Parathyroid adenoma (tissue), 2 donors: ENCODE measurements at regions not wholly inside any gene's neighbourhood (a gene's known extent, or its start where the extent isn't known, plus 50 kb on each side); places are given as distances from the start of the nearest gene placed in this dataset.

ENCODE experiments used
- H2AFZ ChIP-seq: fragments of 300-600 bp; sonication (generic); one replicate; pipeline ENCODE4 v1.7.0; 2017; ENCODE audit warnings: antibody characterized with exemption, mild to moderate bottlenecking
- H3K27ac ChIP-seq: fragments of 300-600 bp; sonication (generic); one replicate; pipeline ENCODE4 v1.7.0; 2017
- H3K27me3 ChIP-seq: fragments of 300-600 bp; sonication (generic); one replicate; pipeline ENCODE4 v1.7.0; 2017; ENCODE audit warnings: low read length; ENCODE audit not compliant: control insufficient read depth, insufficient read depth
- H3K36me3 ChIP-seq: fragments of 300-600 bp; sonication (generic); one replicate; pipeline ENCODE4 v1.7.0; 2017; ENCODE audit warnings: low read length; ENCODE audit not compliant: control insufficient read depth, insufficient read depth
- H3K4me1 ChIP-seq: fragments of 300-600 bp; sonication (generic); one replicate; pipeline ENCODE4 v1.7.0; 2017; ENCODE audit warnings: control low read depth
- H3K4me2 ChIP-seq: fragments of 300-600 bp; sonication (generic); one replicate; pipeline ENCODE4 v1.7.0; 2017; ENCODE audit warnings: low read length
- H3K4me3 ChIP-seq: fragments of 300-600 bp; sonication (generic); one replicate; pipeline ENCODE4 v1.7.0; 2017; ENCODE audit warnings: low read depth, low read length
- H3K79me2 ChIP-seq: fragments of 300-600 bp; sonication (generic); one replicate; pipeline ENCODE4 v1.7.0; 2017; ENCODE audit warnings: control low read depth
- H3K9ac ChIP-seq: fragments of 300-600 bp; sonication (generic); one replicate; pipeline ENCODE4 v1.7.0; 2017; ENCODE audit warnings: mild to moderate bottlenecking
- H3K9me3 ChIP-seq: fragments of 300-600 bp; sonication (generic); one replicate; pipeline ENCODE4 v1.7.0; 2017; ENCODE audit warnings: low read length; ENCODE audit not compliant: control insufficient read depth
- CTCF ChIP-seq: fragments of 300-600 bp; sonication (generic); IDR thresholded peaks from one replicate; pipeline ENCODE4 v1.7.0; 2017; ENCODE audit warnings: antibody characterized with exemption, mild to moderate bottlenecking
- donor health status: primary hyperparathyroidism.

- Histone ChIP-seq H3K4me1 (no peaks in the 10 kb centered on the region), H3K36me3 (no peaks in the 10 kb centered on the region), H2AFZ (no peak overlapping the region), H3K9me3 (no peaks in the 10 kb centered on the region), H3K79me2 (no peaks in the 10 kb centered on the region), H3K27me3 (no peaks in the 10 kb centered on the region), H3K4me3 (no peak overlapping the region), H3K4me2 (no peak overlapping the region), H3K27ac (no peak overlapping the region), H3K9ac (no peak overlapping the region)
- no peak for TF ChIP-seq CTCF
Observed at GRCh38 chr1:226793620-226794276, 54.7 kb upstream of the ITPKB start.

- Histone ChIP-seq H3K9me3 (no peaks in the 10 kb centered on the region), H3K27me3 (no peaks in the 10 kb centered on the region), H3K4me3 (no peak overlapping the region), H3K4me2 (no peak overlapping the region), H2AFZ (no peak overlapping the region), H3K9ac (no peak overlapping the region), H3K4me1 (no peaks in the 10 kb centered on the region), H3K36me3 (no peaks in the 10 kb centered on the region), H3K27ac (no peak overlapping the region), H3K79me2 (no peaks in the 10 kb centered on the region)
- no peak for TF ChIP-seq CTCF
Observed at GRCh38 chr1:226792368-226792767, 53.3 kb upstream of the ITPKB start.

GRCh38 chr1:226790545-226791181 lies 51.6 kb upstream of the ITPKB start:
- H3K27ac ChIP-seq: no peak overlapping the region
- no peak for TF ChIP-seq CTCF

DNA sequence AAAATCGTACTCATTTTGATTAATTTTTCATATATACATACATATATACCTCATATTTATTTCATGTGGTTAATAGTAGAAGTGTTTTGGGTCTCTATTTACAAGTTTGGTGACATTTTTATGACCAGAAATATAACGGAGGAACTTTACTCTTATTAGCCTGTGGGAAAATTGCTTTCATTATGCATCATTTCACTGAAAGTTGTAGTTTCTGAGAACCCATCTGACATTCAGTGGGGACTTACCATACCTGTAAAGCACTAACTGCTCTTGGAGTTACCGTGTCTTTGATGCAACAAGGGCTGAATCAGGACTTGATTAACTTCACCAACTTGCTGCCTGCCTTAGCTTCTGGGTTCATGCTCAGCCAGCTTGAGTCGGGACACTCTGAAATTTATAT lies 49.9 kb upstream of the ITPKB start:
- Histone ChIP-seq H3K9me3 (no peaks in the 10 kb centered on the region), H3K4me3 (no peak overlapping the region), H3K27ac (no peak overlapping the region), H3K36me3 (no peaks in the 10 kb centered on the region), H3K4me2 (no peak overlapping the region), H2AFZ (no peak overlapping the region), H3K27me3 (no peaks in the 10 kb centered on the region), H3K79me2 (no peaks in the 10 kb centered on the region), H3K9ac (no peak overlapping the region), H3K4me1 (no peaks in the 10 kb centered on the region)
- TF ChIP-seq CTCF: no peak

More at GRCh38 chr1:226790545-226791181, 51.6 kb upstream of the ITPKB start:
- Histone ChIP-seq H3K9me3 (no peaks in the 10 kb centered on the region), H3K36me3 (no peaks in the 10 kb centered on the region), H3K4me3 (no peak overlapping the region), H3K4me1 (no peaks in the 10 kb centered on the region), H3K27me3 (no peaks in the 10 kb centered on the region), H3K9ac (no peak overlapping the region), H2AFZ (no peak overlapping the region), H3K79me2 (no peaks in the 10 kb centered on the region), H3K4me2 (no peak overlapping the region)
